Left ventricle myocardium inferior (tissue), 1 donor: ENCODE measurements at regions not wholly inside any gene's neighbourhood (a gene's known extent, or its start where the extent isn't known, plus 50 kb on each side); places are given as distances from the start of the nearest gene placed in this dataset.

Source experiments
- DNase-seq: peaks from one replicate; pipeline ENCODE4 v3.0.0-alpha.2; 2020
- H3K27ac ChIP-seq: fragments of 200-600 bp; replicated peaks from 2 replicates; pipeline ENCODE4 v1.8.0; 2021
- H3K27me3 ChIP-seq: fragments of 200-600 bp; 2 replicates; pipeline ENCODE4 v1.8.0; 2021; ENCODE audit warnings: low read depth
- H3K36me3 ChIP-seq: fragments of 200-600 bp; 2 replicates; pipeline ENCODE4 v1.8.0; 2021
- H3K4me1 ChIP-seq: fragments of 200-600 bp; 2 replicates; pipeline ENCODE4 v1.8.0; 2021
- H3K4me3 ChIP-seq: fragments of 200-600 bp; 2 replicates; pipeline ENCODE4 v1.8.0; 2021; ENCODE audit warnings: mild to moderate bottlenecking, moderate library complexity
- H3K9me3 ChIP-seq: fragments of 200-600 bp; replicated peaks from 2 replicates; pipeline ENCODE4 v1.8.0; 2021
- CTCF ChIP-seq: fragments of 200-600 bp; IDR thresholded peaks from 2 replicates; pipeline ENCODE4 v1.8.0; 2021; ENCODE audit warnings: antibody characterized with exemption, mild to moderate bottlenecking, borderline replicate concordance
- intact Hi-C: fragments of 100-400 bp; cut with micrococcal nuclease; formaldehyde crosslinking; loops from one replicate; pipeline ENCODE4 v1.11.0; 2022
- donor health status: DM: no; HTN: yes; CAD: no; lungs with severe emphysema.

GRCh38 chr6:95142101-95142500 is 435.2 kb upstream of the MANEA start:
- H3K4me1 ChIP-seq: no peaks in the 10 kb centered on the region
- no peaks in the 10 kb centered on the region for H3K27me3 ChIP-seq
- DNase-seq: no peak
- no peaks in the 10 kb centered on the region for H3K9me3 ChIP-seq
- H3K27ac ChIP-seq: no peak overlapping the region
- no peak overlapping the region for H3K4me3 ChIP-seq
- intact Hi-C loops: no loop called here
- no peaks in the 10 kb centered on the region for H3K36me3 ChIP-seq
- TF ChIP-seq CTCF: no peak

- intact Hi-C loops: no loop called here
- Histone ChIP-seq H3K9me3 (no peaks in the 10 kb centered on the region), H3K4me1 (no peaks in the 10 kb centered on the region), H3K27ac (no peak overlapping the region), H3K27me3 (no peaks in the 10 kb centered on the region), H3K36me3 (no peaks in the 10 kb centered on the region), H3K4me3 (no peak overlapping the region)
- no peak for DNase-seq
- TF ChIP-seq CTCF: no peak
These were observed 434.5 kb upstream of the MANEA start for GRCh38 chr6:95142661-95143335.

GRCh38 chr6:95143408-95144180 is 433.7 kb upstream of the MANEA start:
- Histone ChIP-seq H3K27me3 (no peaks in the 10 kb centered on the region), H3K27ac (no peak overlapping the region), H3K4me1 (no peaks in the 10 kb centered on the region), H3K36me3 (no peaks in the 10 kb centered on the region), H3K9me3 (no peaks in the 10 kb centered on the region), H3K4me3 (no peak overlapping the region)
- intact Hi-C loops: no loop called here
- TF ChIP-seq CTCF: no peak
- DNase-seq: no peak

GRCh38 chr6:95145457-95145856 is 431.9 kb upstream of the MANEA start:
- Histone ChIP-seq H3K27me3 (no peaks in the 10 kb centered on the region), H3K4me1 (no peaks in the 10 kb centered on the region), H3K9me3 (no peaks in the 10 kb centered on the region), H3K4me3 (no peak overlapping the region), H3K36me3 (no peaks in the 10 kb centered on the region), H3K27ac (no peak overlapping the region)
- intact Hi-C loops: no loop called here
- DNase-seq: no peak
- no peak for TF ChIP-seq CTCF

- no peak for TF ChIP-seq CTCF
- Histone ChIP-seq H3K36me3 (no peaks in the 10 kb centered on the region), H3K9me3 (no peaks in the 10 kb centered on the region), H3K27ac (no peak overlapping the region), H3K4me1 (no peaks in the 10 kb centered on the region), H3K4me3 (no peak overlapping the region), H3K27me3 (no peaks in the 10 kb centered on the region)
- intact Hi-C loops: no loop called here
- no peak for DNase-seq
These were observed 417.8 kb upstream of the MANEA start for GRCh38 chr6:95159557-95159956.
